ENCODE measurements at regions not wholly inside any gene's neighbourhood (a gene's known extent, or its start where the extent isn't known, plus 50 kb on each side); places are given as distances from the start of the nearest gene placed in this dataset.

- TF ChIP-seq CBX2 (IDR thresholded peaks at IDR 0.05; ENCODE audit: borderline replicate concordance, low read depth) (no peak), NPAS2 (CRISPR knock-in tag; IDR thresholded peaks at IDR 0.05; ENCODE audit: borderline replicate concordance) (no peak), HDAC2 (IDR thresholded peaks at IDR 0.05) (no peak), HOXA7 (CRISPR knock-in tag; IDR thresholded peaks at IDR 0.05) (no peak), CTCF (IDR thresholded peaks at IDR 0.05) (no peak), POLR2A (IDR thresholded peaks at IDR 0.05; ENCODE audit: low read length) (no peak), CHD4 (IDR thresholded peaks at IDR 0.05; ENCODE audit: borderline replicate concordance) (no peak), FOSL2 (IDR thresholded peaks at IDR 0.05) (no peak), FOSL2 (CRISPR knock-in tag; IDR thresholded peaks at IDR 0.05) (no peak), GATA3 (IDR thresholded peaks at IDR 0.05; ENCODE audit: borderline replicate concordance) (no peak)
Measured at GRCh38 chr10:10716972-10717371, 300.7 kb upstream of the CELF2 start.
